CD4-positive, alpha-beta T cell (primary cell): ENCODE measurements at regions not wholly inside any gene's neighbourhood (a gene's known extent, or its start where the extent isn't known, plus 50 kb on each side); places are given as distances from the start of the nearest gene placed in this dataset.

Source experiments
- ATAC-seq: fragments of 200-7000 bp; cut with Tn5 transposase; one replicate; pipeline ENCODE4 v1.10.0; 2022; ENCODE audit warnings: mild to moderate bottlenecking; ENCODE audit not compliant: poor library complexity
- CTCF ChIA-PET: fragments of 350-600 bp; sonication (Branson Sonifier 250); formaldehyde crosslinking; loops from one replicate; lab custom pipeline; 2021; ENCODE audit warnings: antibody characterized with exemption, inconsistent platforms; lab: Charles Lee
- POLR2A ChIA-PET: fragments of 350-600 bp; sonication (Branson Sonifier 250); formaldehyde crosslinking; loops from one replicate; lab custom pipeline; 2021; ENCODE audit warnings: antibody characterized with exemption, inconsistent platforms; lab: Charles Lee
- DNase-seq, 14 experiments: peaks; one replicate each; pipeline ENCODE4 v3.0.0-alpha.2; 2013 to 2020; ENCODE audit warnings: mixed read lengths in 2 of 14
- H3K27ac ChIP-seq, 2 donors: one replicate each; pipeline versions ENCODE4 v1.5.1 to v1.7.0; 2013; ENCODE audit warnings: low read length in 2 of 2, low read depth in 1 of 2, mild to moderate bottlenecking in 1 of 2
- H3K27me3 ChIP-seq, 2 experiments: 1 replicate in 1 of 2; 2 replicates in 1 of 2; pipeline versions ENCODE4 v1.6.1 to v1.7.0; 2013; ENCODE audit warnings: low read length in 2 of 2, control low read depth in 1 of 2, mild to moderate bottlenecking in 1 of 2, moderate library complexity in 1 of 2; ENCODE audit not compliant: insufficient read depth in 2 of 2, control insufficient read depth in 1 of 2
- H3K36me3 ChIP-seq: one replicate; pipeline ENCODE4 v1.6.1; 2013; ENCODE audit warnings: low read length, control low read depth; ENCODE audit not compliant: insufficient read depth
- H3K4me1 ChIP-seq: one replicate; pipeline ENCODE4 v1.6.1; 2013; ENCODE audit warnings: low read length, control low read depth; ENCODE audit not compliant: insufficient read depth
- H3K4me3 ChIP-seq: one replicate; pipeline ENCODE4 v1.5.1; 2013; ENCODE audit warnings: mild to moderate bottlenecking, low read length, moderate library complexity
- H3K9me3 ChIP-seq, 2 experiments: 1 replicate in 1 of 2; 2 replicates in 1 of 2; pipeline versions ENCODE4 v1.6.1 to v1.7.0; 2013; ENCODE audit warnings: low read length in 2 of 2, mild to moderate bottlenecking in 2 of 2, control low read depth in 1 of 2, moderate library complexity in 1 of 2; ENCODE audit not compliant: control insufficient read depth in 1 of 2, insufficient read depth in 1 of 2
- H3K27ac Mint-ChIP-seq: one replicate; pipeline ENCODE4 v1.8.0; 2020; ENCODE audit warnings: mixed read lengths
- H3K27me3 Mint-ChIP-seq: one replicate; pipeline ENCODE4 v1.8.0; 2021; ENCODE audit warnings: mixed read lengths
- H3K36me3 Mint-ChIP-seq: one replicate; pipeline ENCODE4 v1.8.0; 2021; ENCODE audit warnings: low read depth, mixed read lengths
- H3K4me1 Mint-ChIP-seq: one replicate; pipeline ENCODE4 v1.8.0; 2021; ENCODE audit warnings: low read depth, mixed read lengths
- H3K4me3 Mint-ChIP-seq: one replicate; pipeline ENCODE4 v1.8.0; 2020; ENCODE audit warnings: mild to moderate bottlenecking, mixed read lengths
- H3K9me3 Mint-ChIP-seq: one replicate; pipeline ENCODE4 v1.8.0; 2020; ENCODE audit warnings: mixed read lengths
- CTCF ChIP-seq: fragments of 200-600 bp; IDR thresholded peaks from one replicate; pipeline ENCODE4 v1.8.0; 2022; ENCODE audit warnings: antibody characterized with exemption, mild to moderate bottlenecking
- intact Hi-C, 2 experiments: fragments of 100-400 bp; cut with DNase I in 1 of 2; cut with micrococcal nuclease in 1 of 2; formaldehyde crosslinking; loops; one replicate each; pipeline versions ENCODE4 v1.15.1 to v1.9.0; 2023 to 2025; cut with DNase I, micrococcal nuclease

- no peaks in the 10 kb centered on the region for H3K36me3 Mint-ChIP-seq
- intact Hi-C loops = no loop called here
- H3K4me1 ChIP-seq = no peaks in the 10 kb centered on the region
- no peak for DNase-seq
- H3K9me3 Mint-ChIP-seq = no peaks in the 10 kb centered on the region
- H3K27me3 ChIP-seq = no peaks in the 10 kb centered on the region
- no peak overlapping the region for H3K27ac Mint-ChIP-seq
- H3K4me3 ChIP-seq = no peak overlapping the region
- TF ChIP-seq CTCF = no peak
- ChIA-PET POLR2A (no interaction called here), CTCF (no interaction called here)
- no peak overlapping the region for H3K27ac ChIP-seq
- H3K36me3 ChIP-seq = no peaks in the 10 kb centered on the region
- H3K4me3 Mint-ChIP-seq = no peak overlapping the region
- H3K4me1 Mint-ChIP-seq = no peaks in the 10 kb centered on the region
- H3K27me3 Mint-ChIP-seq = peaks cover 20% of the 10 kb centered on the region
- ATAC-seq = no peak
- no peaks in the 10 kb centered on the region for H3K9me3 ChIP-seq
Observed at GRCh38 chr18:60022671-60023276, 123.0 kb downstream of the PMAIP1 start.

- intact Hi-C loops = no loop called here
- H3K9me3 Mint-ChIP-seq = no peaks in the 10 kb centered on the region
- ChIA-PET CTCF (no interaction called here), POLR2A (no interaction called here)
- no peaks in the 10 kb centered on the region for H3K4me1 Mint-ChIP-seq
- no peak for TF ChIP-seq CTCF
- H3K27ac Mint-ChIP-seq = no peak overlapping the region
- no peaks in the 10 kb centered on the region for H3K9me3 ChIP-seq
- no peaks in the 10 kb centered on the region for H3K36me3 ChIP-seq
- H3K4me3 Mint-ChIP-seq = no peak overlapping the region
- H3K27me3 Mint-ChIP-seq = peaks cover 20% of the 10 kb centered on the region
- no peaks in the 10 kb centered on the region for H3K4me1 ChIP-seq
- ATAC-seq (no peak), DNase-seq (no peak)
- H3K27me3 ChIP-seq = no peaks in the 10 kb centered on the region
- no peaks in the 10 kb centered on the region for H3K36me3 Mint-ChIP-seq
- H3K27ac ChIP-seq = no peak overlapping the region
- H3K4me3 ChIP-seq = no peak overlapping the region
Observed at GRCh38 chr18:60021556-60021955, 121.8 kb downstream of the PMAIP1 start.

- H3K27me3 ChIP-seq = no peaks in the 10 kb centered on the region
- H3K36me3 ChIP-seq = no peaks in the 10 kb centered on the region
- H3K9me3 ChIP-seq = no peaks in the 10 kb centered on the region
- intact Hi-C loops = no loop called here
- H3K4me3 Mint-ChIP-seq = no peak overlapping the region
- H3K9me3 Mint-ChIP-seq = no peaks in the 10 kb centered on the region
- DNase-seq (no peak), ATAC-seq (no peak)
- no peaks in the 10 kb centered on the region for H3K4me1 Mint-ChIP-seq
- H3K4me3 ChIP-seq = no peak overlapping the region
- H3K4me1 ChIP-seq = no peaks in the 10 kb centered on the region
- peaks cover 20% of the 10 kb centered on the region for H3K27me3 Mint-ChIP-seq
- no peak for TF ChIP-seq CTCF
- ChIA-PET CTCF (no interaction called here), POLR2A (interaction anchor here (0.6 kb wide), 1 partner anchor 1010 kb away, joined by 5 read pairs; no protein-coding TSS in a partner anchor)
- no peak overlapping the region for H3K27ac Mint-ChIP-seq
- no peak overlapping the region for H3K27ac ChIP-seq
- no peaks in the 10 kb centered on the region for H3K36me3 Mint-ChIP-seq
Observed at GRCh38 chr18:60020107-60020925, 120.5 kb downstream of the PMAIP1 start.
